ENCODE measurements at regions not wholly inside any gene's neighbourhood (a gene's known extent, or its start where the extent isn't known, plus 50 kb on each side); places are given as distances from the start of the nearest gene placed in this dataset.

DNA sequence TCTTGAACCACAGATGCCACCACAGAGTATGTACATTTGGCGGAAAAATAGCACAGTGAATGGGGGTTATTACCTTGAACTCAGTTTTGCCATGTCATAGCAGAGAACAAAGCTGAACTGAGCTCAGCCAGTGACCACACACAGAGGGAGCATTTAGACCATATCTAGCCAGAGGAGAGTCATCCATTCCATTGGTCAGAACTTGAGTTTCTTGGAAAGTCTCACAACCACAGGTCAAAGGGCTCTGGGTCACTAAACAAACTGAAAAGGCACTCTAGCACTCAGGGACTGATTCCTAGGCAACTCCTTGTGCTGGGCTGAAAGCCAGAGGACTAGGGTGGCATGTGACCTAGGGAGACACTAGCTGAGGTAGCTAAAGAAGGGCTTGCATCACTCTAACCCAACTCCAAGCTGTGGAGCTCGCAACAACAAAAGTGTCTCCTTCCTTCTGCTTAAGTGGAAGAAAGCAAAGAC, 239.7 kb upstream of the SEMA3D start:
- H3K27ac Mint-ChIP-seq, result no peak overlapping the region
- no peak overlapping the region for H3K4me3 Mint-ChIP-seq
- no peak for DNase-seq
- H3K4me1 Mint-ChIP-seq, result no peaks in the 10 kb centered on the region
- H3K27me3 Mint-ChIP-seq, result no peaks in the 10 kb centered on the region
- POLR2A ChIA-PET, result no interaction called here
- no peaks in the 10 kb centered on the region for H3K36me3 Mint-ChIP-seq
- H3K9me3 Mint-ChIP-seq, result peaks cover 0 to 14% (median 0%) of the 10 kb centered on the region in 9 donors
- ATAC-seq, result no peak

DNA sequence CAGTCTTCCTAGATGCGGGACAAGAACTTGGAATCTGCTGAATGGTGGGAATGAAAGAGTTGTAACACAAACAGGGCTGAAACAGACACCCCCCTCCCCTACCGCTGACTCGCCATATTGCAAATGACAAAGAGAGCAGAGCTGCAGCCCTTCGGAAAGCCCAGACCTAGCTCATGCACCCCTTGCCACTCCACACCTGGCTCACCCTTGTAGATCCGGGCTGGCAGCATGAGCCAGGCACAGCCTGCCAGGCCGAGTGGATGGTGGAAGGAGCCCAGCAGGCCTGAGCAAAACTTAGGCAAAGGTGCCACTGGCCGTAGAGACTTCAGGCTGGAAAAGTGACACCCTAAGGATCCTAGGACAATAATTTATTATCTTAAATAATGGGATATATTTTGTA, 237.4 kb upstream of the SEMA3D start:
- POLR2A ChIA-PET, result no interaction called here
- DNase-seq (no peak), ATAC-seq (no peak)
- H3K4me3 Mint-ChIP-seq, result no peak overlapping the region
- H3K27ac Mint-ChIP-seq, result no peak overlapping the region
- H3K4me1 Mint-ChIP-seq, result no peaks in the 10 kb centered on the region
- no peaks in the 10 kb centered on the region for H3K27me3 Mint-ChIP-seq
- H3K9me3 Mint-ChIP-seq, result peaks cover 0 to 9% (median 0%) of the 10 kb centered on the region in 9 donors
- no peaks in the 10 kb centered on the region for H3K36me3 Mint-ChIP-seq

DNA sequence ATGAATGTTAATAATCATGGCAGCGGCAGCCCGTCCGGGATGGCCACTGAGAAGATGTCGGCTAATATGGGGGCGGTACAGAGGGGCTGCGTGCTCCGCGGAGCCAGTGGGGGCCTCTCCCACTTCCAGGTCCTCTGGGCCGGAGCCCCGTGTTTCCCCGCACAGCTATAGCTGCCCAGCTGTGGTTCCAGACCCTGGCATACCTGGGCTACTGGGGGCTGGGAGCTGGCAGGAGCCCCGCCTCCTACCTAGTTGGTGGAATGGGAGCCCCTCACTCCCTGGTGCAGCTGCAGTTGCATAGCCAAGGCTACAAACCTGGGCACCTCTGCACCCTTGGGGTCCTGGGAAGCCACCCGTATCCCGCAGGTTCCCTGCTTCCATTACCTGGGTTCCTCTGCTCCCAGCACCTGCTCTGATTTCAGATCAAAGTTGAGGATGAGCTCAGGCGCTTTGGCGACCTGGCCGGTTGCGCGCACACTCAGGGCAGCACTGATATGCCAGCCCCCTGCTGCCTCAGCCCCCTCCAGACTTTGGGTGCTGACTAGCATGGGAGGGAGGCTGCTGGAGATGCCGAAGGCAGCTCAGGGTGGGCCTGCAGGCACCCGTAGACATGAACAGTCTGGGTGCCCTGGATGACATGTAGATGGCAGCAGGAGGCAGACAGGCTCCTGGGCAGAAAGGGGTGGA, 236.5 kb upstream of the SEMA3D start:
- Mint-ChIP-seq H3K36me3 (no peaks in the 10 kb centered on the region), H3K4me1 (no peaks in the 10 kb centered on the region), H3K9me3 (peaks cover 0 to 9% (median 0%) of the 10 kb centered on the region in 9 donors), H3K27ac (no peak overlapping the region), H3K27me3 (no peaks in the 10 kb centered on the region), H3K4me3 (no peak overlapping the region)
- ATAC-seq (no peak), DNase-seq (no peak)
- POLR2A ChIA-PET, result no interaction called here

DNA sequence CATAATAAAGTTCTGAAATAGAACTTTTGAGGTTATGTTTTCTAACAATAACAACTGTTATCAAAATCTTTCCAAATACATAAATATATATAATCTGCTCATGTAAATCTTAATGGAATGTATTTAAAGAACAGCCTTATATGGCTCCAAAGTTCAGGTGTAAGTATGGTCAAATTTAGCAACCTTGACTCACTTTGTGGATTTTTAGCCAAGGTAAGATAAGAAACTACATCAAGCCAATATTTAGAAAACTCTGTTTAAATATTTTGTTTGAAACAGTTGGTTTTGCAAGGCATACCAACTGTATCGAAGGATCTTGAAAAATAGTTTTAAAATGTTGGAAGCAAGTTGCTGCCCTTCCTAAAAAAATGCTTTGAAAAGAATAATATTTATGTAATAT, 228.9 kb upstream of the SEMA3D start:
- H3K27ac Mint-ChIP-seq, result no peak overlapping the region
- POLR2A ChIA-PET, result no interaction called here
- H3K27me3 Mint-ChIP-seq, result no peaks in the 10 kb centered on the region
- no peaks in the 10 kb centered on the region for H3K36me3 Mint-ChIP-seq
- no peaks in the 10 kb centered on the region for H3K4me1 Mint-ChIP-seq
- H3K9me3 Mint-ChIP-seq, result peaks cover 0 to 2% (median 0%) of the 10 kb centered on the region in 9 donors
- H3K4me3 Mint-ChIP-seq, result no peak overlapping the region
- DNase-seq (no peak), ATAC-seq (no peak)

DNA sequence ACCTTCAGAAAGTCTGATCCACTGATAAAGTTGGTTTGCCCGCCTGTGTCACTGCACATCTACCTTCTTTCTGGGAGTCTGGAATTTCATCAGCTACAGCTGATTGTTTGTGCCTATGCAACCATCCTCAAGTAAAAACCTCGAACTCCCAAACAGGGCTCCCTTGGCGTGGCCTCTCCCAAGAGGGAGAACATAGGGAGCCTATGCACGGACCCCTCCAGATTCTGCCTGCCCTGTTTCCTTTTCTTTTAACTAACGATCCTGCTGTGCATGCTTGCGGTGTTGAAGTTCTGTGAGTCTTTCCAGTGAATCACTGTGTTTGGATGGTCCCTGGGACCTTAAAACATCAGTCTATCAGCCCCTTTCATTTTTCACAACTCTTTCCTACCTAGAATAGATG, 226.9 kb upstream of the SEMA3D start:
- POLR2A ChIA-PET, result no interaction called here
- no peak overlapping the region for H3K27ac Mint-ChIP-seq
- H3K27me3 Mint-ChIP-seq, result no peaks in the 10 kb centered on the region
- ATAC-seq, result no peak
- no peak for DNase-seq
- H3K36me3 Mint-ChIP-seq, result no peaks in the 10 kb centered on the region
- H3K4me1 Mint-ChIP-seq, result no peaks in the 10 kb centered on the region
- H3K4me3 Mint-ChIP-seq, result no peak overlapping the region
- peaks cover 0 to 2% (median 0%) of the 10 kb centered on the region in 9 donors for H3K9me3 Mint-ChIP-seq

DNA sequence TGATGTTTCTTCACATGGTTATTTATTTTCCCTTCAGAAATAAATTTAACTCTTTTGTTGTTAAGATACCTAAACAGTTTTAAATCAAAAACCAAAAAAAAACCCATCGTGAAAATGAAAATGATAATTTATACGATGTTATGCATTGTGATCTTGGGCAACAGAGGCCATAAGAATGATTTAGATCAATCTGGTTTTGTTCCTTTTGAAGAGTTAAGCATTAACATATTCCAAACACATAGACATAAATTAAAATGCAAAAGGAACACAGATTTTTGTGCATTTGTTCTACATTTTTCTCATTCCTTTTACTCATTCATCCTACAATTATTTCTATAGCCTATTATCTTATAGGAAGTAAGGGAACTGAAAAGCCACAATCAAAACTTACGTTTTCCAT, 226.1 kb upstream of the SEMA3D start:
- no peak for ATAC-seq
- Mint-ChIP-seq H3K9me3 (peaks cover 0 to 2% (median 0%) of the 10 kb centered on the region in 9 donors), H3K27ac (no peak overlapping the region), H3K27me3 (no peaks in the 10 kb centered on the region), H3K4me3 (no peak overlapping the region), H3K36me3 (no peaks in the 10 kb centered on the region), H3K4me1 (no peaks in the 10 kb centered on the region)
- POLR2A ChIA-PET, result no interaction called here
- no peak for DNase-seq

DNA sequence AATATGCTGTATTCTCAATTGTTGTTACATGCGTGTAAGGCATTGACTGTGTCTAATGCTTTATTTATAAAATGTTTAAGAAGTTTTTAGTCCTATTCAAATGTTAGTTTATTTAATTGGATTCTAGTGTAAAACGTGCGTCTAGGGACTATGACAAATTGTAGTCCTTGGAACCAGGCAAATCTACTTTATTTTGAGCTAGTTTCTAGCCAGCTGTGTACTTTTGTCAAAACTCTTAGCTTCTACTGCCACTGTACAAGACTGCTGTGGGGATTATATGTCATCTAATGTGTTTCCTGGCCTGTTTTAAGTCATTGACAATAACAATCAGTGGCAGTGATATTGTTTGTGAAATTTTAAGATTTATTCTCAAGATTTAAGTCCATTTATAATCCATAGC, 220.5 kb upstream of the SEMA3D start:
- no peak overlapping the region for H3K27ac Mint-ChIP-seq
- no peak for DNase-seq
- ATAC-seq, result no peak
- H3K4me1 Mint-ChIP-seq, result no peaks in the 10 kb centered on the region
- no peak overlapping the region for H3K4me3 Mint-ChIP-seq
- POLR2A ChIA-PET, result no interaction called here
- no peaks in the 10 kb centered on the region for H3K36me3 Mint-ChIP-seq
- H3K9me3 Mint-ChIP-seq, result peaks cover 0 to 8% (median 0%) of the 10 kb centered on the region in 9 donors
- H3K27me3 Mint-ChIP-seq, result no peaks in the 10 kb centered on the region

DNA sequence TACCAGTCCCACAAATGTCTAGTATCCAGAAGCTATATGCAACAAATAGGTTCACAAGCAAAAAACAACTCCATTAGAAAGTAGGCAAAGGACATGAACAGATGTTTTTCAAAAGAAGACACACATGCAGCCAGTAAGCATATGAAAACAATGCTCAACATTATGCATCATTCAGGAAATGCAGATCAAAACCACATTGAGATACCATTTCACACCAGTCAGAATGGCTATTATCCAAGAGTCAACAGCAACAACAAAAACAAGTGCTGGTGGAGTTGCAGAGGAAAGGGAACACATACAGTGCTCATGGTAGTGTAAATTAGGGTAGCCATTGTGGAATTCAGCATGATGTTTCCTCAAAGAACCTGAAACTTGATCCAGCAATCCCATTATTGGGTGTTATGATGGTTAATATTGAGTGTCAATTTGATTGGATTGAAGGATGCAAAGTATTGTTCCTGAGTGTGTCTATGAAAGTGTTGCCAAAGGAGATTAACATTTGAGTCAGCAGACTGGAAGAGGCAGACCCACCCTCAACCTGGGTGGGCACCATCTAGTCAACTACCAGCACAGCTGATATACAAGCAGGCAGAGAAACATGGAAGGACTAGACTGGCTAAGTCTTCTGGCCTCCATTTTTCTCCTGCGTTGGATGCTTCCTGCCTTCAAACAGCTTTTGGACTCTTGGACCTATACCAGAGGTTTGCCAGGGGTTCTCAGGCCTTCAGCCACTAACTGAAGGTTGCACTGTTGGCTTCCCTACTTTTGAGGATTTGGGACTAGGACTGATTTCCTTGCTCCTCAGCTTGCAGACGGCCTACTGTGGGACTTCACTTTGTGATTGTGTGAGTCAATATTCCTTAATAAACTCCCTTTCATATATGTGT, 218.4 kb upstream of the SEMA3D start:
- ATAC-seq (no peak), DNase-seq (no peak)
- Mint-ChIP-seq H3K36me3 (no peaks in the 10 kb centered on the region), H3K4me3 (no peak overlapping the region), H3K27me3 (no peaks in the 10 kb centered on the region), H3K27ac (no peak overlapping the region), H3K9me3 (peaks cover 0 to 8% (median 0%) of the 10 kb centered on the region in 9 donors), H3K4me1 (no peaks in the 10 kb centered on the region)
- POLR2A ChIA-PET, result no interaction called here

DNA sequence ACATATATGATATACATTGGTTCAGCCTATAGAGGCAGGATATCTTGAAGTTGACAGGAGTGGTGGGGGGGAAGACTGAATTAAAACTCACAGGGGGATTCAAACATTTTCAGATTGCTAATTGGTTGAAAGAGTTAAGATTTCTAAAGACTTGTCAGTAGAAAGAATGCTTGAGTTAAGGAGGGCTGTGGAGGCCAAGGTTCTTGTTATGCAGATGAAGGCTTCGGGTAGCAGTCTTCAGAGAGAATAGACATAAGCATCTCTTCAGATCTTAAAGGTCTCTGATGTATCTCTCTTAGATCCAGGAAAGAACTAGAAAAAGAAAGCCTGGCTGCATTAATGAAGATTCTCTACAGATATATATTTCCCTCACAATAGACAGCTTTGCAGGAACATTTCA, 209.8 kb upstream of the SEMA3D start:
- Mint-ChIP-seq H3K36me3 (no peaks in the 10 kb centered on the region), H3K27me3 (no peaks in the 10 kb centered on the region), H3K9me3 (peaks cover 0 to 11% (median 2%) of the 10 kb centered on the region in 9 donors), H3K4me3 (no peak overlapping the region), H3K27ac (no peak overlapping the region), H3K4me1 (no peaks in the 10 kb centered on the region)
- POLR2A ChIA-PET, result no interaction called here
- DNase-seq (no peak), ATAC-seq (no peak)

DNA sequence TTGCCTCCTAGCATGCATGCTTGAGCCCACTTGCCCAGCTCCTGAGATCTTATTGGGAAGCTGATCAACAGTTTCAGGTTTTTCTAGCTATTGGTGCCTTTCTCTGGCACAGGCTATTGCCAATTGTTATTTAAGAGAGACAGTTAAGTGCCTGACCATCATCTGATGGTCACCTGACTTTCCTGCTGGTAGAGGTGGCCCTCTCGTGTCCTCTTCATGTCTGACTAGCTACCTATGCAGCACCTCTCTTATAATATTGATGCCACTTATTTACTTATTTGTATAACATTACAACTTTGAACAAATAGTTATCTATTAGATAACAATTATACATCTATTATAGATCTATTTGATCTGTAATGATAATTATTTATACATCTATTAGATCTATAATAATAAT, 205.9 kb upstream of the SEMA3D start:
- Mint-ChIP-seq H3K27me3 (no peaks in the 10 kb centered on the region), H3K4me1 (no peaks in the 10 kb centered on the region), H3K36me3 (no peaks in the 10 kb centered on the region), H3K27ac (no peak overlapping the region), H3K4me3 (no peak overlapping the region), H3K9me3 (peaks cover 0 to 13% (median 0%) of the 10 kb centered on the region in 9 donors)
- POLR2A ChIA-PET, result no interaction called here
- DNase-seq, result no peak
- no peak for ATAC-seq

DNA sequence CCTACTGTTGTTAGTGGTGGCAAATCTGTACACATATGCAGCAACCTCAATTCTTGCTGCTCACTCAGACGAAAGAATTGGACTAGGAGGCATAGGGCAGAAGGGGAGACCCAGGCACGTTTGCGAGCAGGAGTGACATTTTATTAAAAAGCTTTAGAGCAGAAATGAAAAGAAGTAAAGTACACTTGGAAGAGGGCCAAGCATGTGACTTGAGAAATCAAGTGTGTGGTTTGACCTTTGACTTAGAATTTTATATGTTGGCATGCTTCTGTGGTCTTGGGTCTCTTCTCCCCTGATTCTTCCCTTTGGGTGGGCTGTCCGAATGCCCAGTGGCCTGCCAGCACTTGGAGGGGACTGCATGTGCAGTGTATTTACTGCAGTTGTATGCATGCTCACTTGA, 205.5 kb upstream of the SEMA3D start:
- no peaks in the 10 kb centered on the region for H3K36me3 Mint-ChIP-seq
- no peak for DNase-seq
- POLR2A ChIA-PET, result no interaction called here

DNA sequence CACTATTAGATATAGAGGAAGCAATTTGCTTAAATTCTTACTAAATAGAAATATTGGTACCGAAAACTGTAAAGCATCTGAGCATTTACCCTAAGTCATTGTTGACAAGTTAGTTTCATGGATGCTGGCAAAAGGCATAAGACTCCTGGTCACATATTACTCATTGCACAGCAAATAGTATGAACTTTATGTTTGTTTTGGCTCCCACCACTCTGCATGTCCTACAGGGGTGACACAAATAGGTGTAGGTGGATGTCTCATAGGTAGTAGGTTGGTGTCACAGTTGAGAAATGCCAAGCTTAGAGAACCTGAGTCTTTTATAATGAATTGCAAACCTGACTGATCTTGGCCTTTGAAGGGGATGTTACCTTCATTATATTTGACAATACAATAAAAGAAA, 199.6 kb upstream of the SEMA3D start:
- ATAC-seq (no peak), DNase-seq (no peak)
- H3K9me3 Mint-ChIP-seq, result peaks cover 0 to 12% (median 0%) of the 10 kb centered on the region in 9 donors
- no peaks in the 10 kb centered on the region for H3K4me1 Mint-ChIP-seq
- H3K27ac Mint-ChIP-seq, result no peak overlapping the region
- no peak overlapping the region for H3K4me3 Mint-ChIP-seq
- POLR2A ChIA-PET, result no interaction called here
- H3K27me3 Mint-ChIP-seq, result no peaks in the 10 kb centered on the region
- H3K36me3 Mint-ChIP-seq, result no peaks in the 10 kb centered on the region

More for the DNA sequence above, 205.5 kb upstream of the SEMA3D start:
- H3K4me3 Mint-ChIP-seq, result no peak overlapping the region
- no peak for ATAC-seq
- no peaks in the 10 kb centered on the region for H3K4me1 Mint-ChIP-seq
- no peaks in the 10 kb centered on the region for H3K27me3 Mint-ChIP-seq
- no peak overlapping the region for H3K27ac Mint-ChIP-seq
- H3K9me3 Mint-ChIP-seq, result peaks cover 0 to 13% (median 0%) of the 10 kb centered on the region in 9 donors

DNA sequence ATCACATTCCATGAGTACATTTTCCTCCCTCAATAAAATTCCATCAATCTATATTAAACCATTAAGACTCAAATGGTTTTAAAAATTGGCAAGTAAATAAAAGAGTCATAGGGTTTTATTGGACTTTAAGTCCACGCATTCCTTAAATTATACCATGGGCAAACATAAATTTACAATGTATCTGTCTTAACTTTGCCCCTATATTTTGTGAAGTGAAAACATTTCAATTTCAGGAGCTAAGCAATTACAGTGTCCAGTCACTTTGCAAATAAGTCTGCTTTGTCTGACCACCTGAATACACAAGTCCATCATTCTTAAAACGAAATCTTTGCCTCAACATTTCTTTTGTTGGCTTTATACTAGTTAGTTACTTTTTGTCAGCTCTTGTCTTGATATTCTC, 197.5 kb upstream of the SEMA3D start:
- Mint-ChIP-seq H3K4me3 (no peak overlapping the region), H3K4me1 (no peaks in the 10 kb centered on the region), H3K36me3 (no peaks in the 10 kb centered on the region), H3K27ac (no peak overlapping the region), H3K27me3 (no peaks in the 10 kb centered on the region), H3K9me3 (peaks cover 0 to 16% (median 2%) of the 10 kb centered on the region in 9 donors)
- no peak for ATAC-seq
- POLR2A ChIA-PET, result no interaction called here
- DNase-seq, result no peak
